ENCODE measurements at regions not wholly inside any gene's neighbourhood (a gene's known extent, or its start where the extent isn't known, plus 50 kb on each side); places are given as distances from the start of the nearest gene placed in this dataset.

GRCh38 chr6:34615574-34616226 is 59.6 kb upstream of the SPDEF start (continued):
- TF ChIP-seq ZC3H11A (IDR thresholded peaks at IDR 0.05; ENCODE audit: low read depth, low read length) (no peak), RFX1 (IDR thresholded peaks at IDR 0.05) (no peak), SIX5 (IDR thresholded peaks at IDR 0.05; ENCODE audit: borderline replicate concordance in 1 of 2, insufficient read depth in 1 of 2, low read depth in 1 of 2, low read length in 2 of 2) (no peak), ZFP91 (CRISPR knock-in tag; IDR thresholded peaks at IDR 0.05) (peak; percentile 21; the same call in 1 of the 2 replicates), EGR1 (conservative IDR thresholded peaks at IDR 0.05) (no peak), EP300 (IDR thresholded peaks at IDR 0.05; ENCODE audit: low read length) (peak; percentile 91), CHD1 (IDR thresholded peaks at IDR 0.05; ENCODE audit: low read length) (no peak), ZNF197 (CRISPR knock-in tag; IDR thresholded peaks at IDR 0.05; ENCODE audit: low read depth) (0 out of 2 replicates have a peak, but pooled peaks have one; percentile 48), ZFP36 (IDR thresholded peaks at IDR 0.05; ENCODE audit: low read depth, low read length, partially characterized antibody) (peak; percentile 46), DNMT1 (IDR thresholded peaks at IDR 0.05) (no peak), FOXM1 (IDR thresholded peaks at IDR 0.05; ENCODE audit: low read depth) (peak; percentile 52), FOXM1 (CRISPR knock-in tag; IDR thresholded peaks at IDR 0.05; ENCODE audit: low read depth) (no peak), MTA1 (IDR thresholded peaks at IDR 0.05; ENCODE audit: borderline replicate concordance) (no peak), ZBTB11 (CRISPR knock-in tag; IDR thresholded peaks at IDR 0.05) (peak in 1 of 3 experiments; percentile 21; a peak in 1 of 6 replicates), HSF4 (CRISPR knock-in tag; IDR thresholded peaks at IDR 0.05; ENCODE audit: borderline replicate concordance) (no peak), BCLAF1 (IDR thresholded peaks at IDR 0.05; ENCODE audit: borderline replicate concordance in 1 of 2, control insufficient read depth in 1 of 2, low read depth in 2 of 2, low read length in 1 of 2) (no peak), ZNF175 (CRISPR knock-in tag; IDR thresholded peaks at IDR 0.05; ENCODE audit: low read depth) (no peak), NFATC3 (IDR thresholded peaks at IDR 0.05) (no peak), TEAD4 (IDR thresholded peaks at IDR 0.05; ENCODE audit: low read length) (peak; percentile 83), TEAD4 (CRISPR knock-in tag; IDR thresholded peaks at IDR 0.05; ENCODE audit: borderline replicate concordance) (no peak), NCOR1 (IDR thresholded peaks at IDR 0.05) (peak; percentile 69)
